Small intestine (tissue), 7 donors: ENCODE measurements at regions not wholly inside any gene's neighbourhood (a gene's known extent, or its start where the extent isn't known, plus 50 kb on each side); places are given as distances from the start of the nearest gene placed in this dataset.

Source experiments
- DNase-seq, 2 donors: peaks; one replicate each; pipeline versions ENCODE4 v3.0.0 to v3.0.0-alpha.2; 2013
- FAIRE-seq: peaks from 2 replicates; lab custom pipeline; 2012; peaks lifted over from hg19 to GRCh38; lab: Jason Lieb, UNC
- H3K27ac ChIP-seq, 3 donors: one replicate each; pipeline ENCODE4 v1.5.1; 2013; ENCODE audit warnings: low read length in 2 of 3, mild to moderate bottlenecking in 2 of 3, control low read depth in 1 of 3, inconsistent platforms in 1 of 3, low read depth in 1 of 3, moderate library complexity in 1 of 3
- H3K27me3 ChIP-seq, 3 donors: one replicate each; pipeline ENCODE4 v1.6.1; 2013; ENCODE audit warnings: low read length in 3 of 3, inconsistent platforms in 1 of 3; ENCODE audit not compliant: control insufficient read depth in 3 of 3, insufficient read depth in 3 of 3
- H3K36me3 ChIP-seq, 3 donors: one replicate each; pipeline ENCODE4 v1.6.1; 2013; ENCODE audit warnings: low read length in 3 of 3, inconsistent platforms in 1 of 3, low read depth in 1 of 3, mild to moderate bottlenecking in 1 of 3, moderate library complexity in 1 of 3; ENCODE audit not compliant: control insufficient read depth in 3 of 3, insufficient read depth in 2 of 3
- H3K4me1 ChIP-seq, 3 donors: one replicate each; pipeline ENCODE4 v1.6.1; 2013; ENCODE audit warnings: low read length in 2 of 3, inconsistent platforms in 1 of 3, low read depth in 1 of 3, mild to moderate bottlenecking in 1 of 3, moderate library complexity in 1 of 3; ENCODE audit not compliant: control insufficient read depth in 3 of 3, insufficient read depth in 2 of 3
- H3K4me3 ChIP-seq, 3 donors: one replicate each; pipeline ENCODE4 v1.5.1; 2013; ENCODE audit warnings: low read length in 3 of 3, control low read depth in 1 of 3, inconsistent platforms in 1 of 3, low read depth in 1 of 3, mild to moderate bottlenecking in 1 of 3, moderate library complexity in 1 of 3
- H3K9me3 ChIP-seq, 2 donors: one replicate each; pipeline ENCODE4 v1.6.1; 2013; ENCODE audit warnings: low read depth in 1 of 2, low read length in 1 of 2; ENCODE audit not compliant: control insufficient read depth in 2 of 2, insufficient read depth in 1 of 2
- WGBS, 3 donors: extraction: QIAGEN DNeasy Blood & Tissue Kit; methylation state at CpG; one replicate each; pipeline ENCODE4 v1.1.7; 2013; 5-methylcytosine and 5-hydroxymethylcytosine counted together
- donor health status: healthy with polysubstance abuse.
- donor health status: control.
- donor health status: control.
- donor health status: Bipolar disorder and iron deficiency.
- donor health status: healthy.

- peak in 1 of 2 donors; percentile 20 for DNase-seq
- no peak for FAIRE-seq
Observed at GRCh38 chr12:88325076-88325815, 183.1 kb downstream of the TMTC3 start.

GRCh38 chr12:88325816-88326189, 183.7 kb downstream of the TMTC3 start:
- Histone ChIP-seq H3K36me3 (no peaks in the 10 kb centered on the region), H3K4me3 (no peak overlapping the region), H3K9me3 (no peaks in the 10 kb centered on the region), H3K4me1 (no peaks in the 10 kb centered on the region), H3K27me3 (no peaks in the 10 kb centered on the region), H3K27ac (no peak overlapping the region)
- no peak for DNase-seq
- no peak for FAIRE-seq
- WGBS, 3 donors = 61 to 75% (median 72%) methylated on average over 4 of the region's 4 CpGs

More at GRCh38 chr12:88325076-88325815, 183.1 kb downstream of the TMTC3 start:
- Histone ChIP-seq H3K9me3 (no peaks in the 10 kb centered on the region), H3K27ac (peak overlapping the region in 1 of 3 donors; percentile 80), H3K36me3 (no peaks in the 10 kb centered on the region), H3K4me1 (no peaks in the 10 kb centered on the region), H3K27me3 (no peaks in the 10 kb centered on the region), H3K4me3 (no peak overlapping the region)
- WGBS, 3 donors = 42 to 56% (median 45%) methylated on average over 1 of the region's 1 CpG

GRCh38 chr12:88327276-88327675, 185.2 kb downstream of the TMTC3 start:
- FAIRE-seq (no peak), DNase-seq (no peak)
- no peak overlapping the region for H3K27ac ChIP-seq
- H3K27me3 ChIP-seq = no peaks in the 10 kb centered on the region
- WGBS, 3 donors = 84 to 94% (median 89%) methylated on average over 1 of the region's 1 CpG
- H3K4me1 ChIP-seq = no peaks in the 10 kb centered on the region
- no peak overlapping the region for H3K4me3 ChIP-seq
- H3K36me3 ChIP-seq = no peaks in the 10 kb centered on the region
- no peaks in the 10 kb centered on the region for H3K9me3 ChIP-seq

- WGBS, 3 donors = 78 to 81% (median 79%) methylated on average over 3 of the region's 3 CpGs
- no peak for FAIRE-seq
Observed at GRCh38 chr12:88328090-88328489, 186.0 kb downstream of the TMTC3 start.

GRCh38 chr12:88329833-88330232, 187.7 kb downstream of the TMTC3 start:
- Histone ChIP-seq H3K4me3 (no peak overlapping the region), H3K36me3 (no peaks in the 10 kb centered on the region), H3K4me1 (no peaks in the 10 kb centered on the region), H3K9me3 (no peaks in the 10 kb centered on the region), H3K27ac (no peak overlapping the region), H3K27me3 (no peaks in the 10 kb centered on the region)
- FAIRE-seq = no peak
- no peak for DNase-seq

More at GRCh38 chr12:88328090-88328489, 186.0 kb downstream of the TMTC3 start:
- DNase-seq = no peak
- Histone ChIP-seq H3K4me3 (no peak overlapping the region), H3K27me3 (no peaks in the 10 kb centered on the region), H3K27ac (no peak overlapping the region), H3K4me1 (no peaks in the 10 kb centered on the region), H3K9me3 (no peaks in the 10 kb centered on the region), H3K36me3 (no peaks in the 10 kb centered on the region)

GRCh38 chr12:88334271-88334670, 192.2 kb downstream of the TMTC3 start:
- H3K36me3 ChIP-seq = no peaks in the 10 kb centered on the region
- H3K4me3 ChIP-seq = no peak overlapping the region
- DNase-seq = no peak
- H3K4me1 ChIP-seq = no peaks in the 10 kb centered on the region
- H3K27ac ChIP-seq = no peak overlapping the region
- H3K27me3 ChIP-seq = no peaks in the 10 kb centered on the region
- FAIRE-seq = no peak
- no peaks in the 10 kb centered on the region for H3K9me3 ChIP-seq
- 61 to 71% (median 69%) methylated on average over 3 of the region's 3 CpGs for WGBS, 3 donors

GRCh38 chr12:88336076-88336739, 194.1 kb downstream of the TMTC3 start:
- H3K27me3 ChIP-seq = no peaks in the 10 kb centered on the region
- 65 to 71% (median 70%) methylated on average over 8 of the region's 8 CpGs for WGBS, 3 donors
- no peak overlapping the region for H3K4me3 ChIP-seq
- no peaks in the 10 kb centered on the region for H3K9me3 ChIP-seq
- FAIRE-seq = no peak
- no peak overlapping the region for H3K27ac ChIP-seq
- no peaks in the 10 kb centered on the region for H3K4me1 ChIP-seq
- DNase-seq = no peak
- H3K36me3 ChIP-seq = no peaks in the 10 kb centered on the region

- no peak for DNase-seq
- Histone ChIP-seq H3K36me3 (no peaks in the 10 kb centered on the region), H3K9me3 (no peaks in the 10 kb centered on the region), H3K4me3 (no peak overlapping the region), H3K4me1 (no peaks in the 10 kb centered on the region), H3K27ac (no peak overlapping the region), H3K27me3 (no peaks in the 10 kb centered on the region)
- 0 to 3% (median 1%) methylated on average over 1 of the region's 1 CpG for WGBS, 3 donors
- FAIRE-seq = no peak
Observed at GRCh38 chr12:88338486-88338885, 196.4 kb downstream of the TMTC3 start.
